Heart right ventricle (tissue), 16 donors: ENCODE measurements at regions not wholly inside any gene's neighbourhood (a gene's known extent, or its start where the extent isn't known, plus 50 kb on each side); places are given as distances from the start of the nearest gene placed in this dataset.

Experiments
- ATAC-seq, 8 donors: fragments of 200-7000 bp; cut with Tn5 transposase; one replicate each; pipeline ENCODE4 v1.9.1; 2020; ENCODE audit warnings: mild to moderate bottlenecking in 8 of 8, moderate library complexity in 8 of 8, moderate number of reproducible peaks in 1 of 8
- DNase-seq, 2 donors: peaks; one replicate each; pipeline ENCODE4 v3.0.0-alpha.2; 2020
- H3K27ac ChIP-seq, 10 donors: fragments of 200-600 bp; sonication (generic) in 2 of 10; one replicate each; pipeline versions ENCODE4 v1.5.0 to v1.8.0; 2020 to 2022; ENCODE audit warnings: mild to moderate bottlenecking in 3 of 10
- H3K27me3 ChIP-seq, 7 donors: fragments of 200-600 bp; one replicate each; pipeline ENCODE4 v1.8.0; 2021 to 2022; ENCODE audit warnings: mild to moderate bottlenecking in 2 of 7
- H3K36me3 ChIP-seq, 9 donors: fragments of 200-600 bp; sonication (generic) in 1 of 9; one replicate each; pipeline versions ENCODE4 v1.5.0 to v1.8.0; 2020 to 2022; ENCODE audit warnings: mild to moderate bottlenecking in 2 of 9
- H3K4me1 ChIP-seq, 9 donors: fragments of 200-600 bp; sonication (generic) in 1 of 9; one replicate each; pipeline versions ENCODE4 v1.5.0 to v1.8.0; 2020 to 2022; ENCODE audit warnings: mild to moderate bottlenecking in 4 of 9
- H3K4me3 ChIP-seq, 10 donors: fragments of 200-600 bp; sonication (generic) in 2 of 10; one replicate each; pipeline versions ENCODE4 v1.5.0 to v1.8.0; 2020 to 2022; ENCODE audit warnings: mild to moderate bottlenecking in 7 of 10, moderate library complexity in 2 of 10
- H3K9me3 ChIP-seq, 11 donors: fragments of 200-600 bp in 10 of 11; sonication (generic) in 2 of 11; one replicate each; pipeline versions ENCODE4 v1.5.0 to v1.8.0; 2013 to 2022; ENCODE audit warnings: mild to moderate bottlenecking in 2 of 11, control low read depth in 1 of 11, moderate library complexity in 1 of 11
- CTCF ChIP-seq, 9 donors: fragments of 200-600 bp; sonication (generic) in 2 of 9; IDR thresholded peaks; one replicate each; pipeline versions ENCODE4 v1.5.0 to v1.8.0; 2021 to 2022; ENCODE audit warnings: antibody characterized with exemption in 9 of 9, mild to moderate bottlenecking in 5 of 9, moderate library complexity in 1 of 9
- WGBS, 2 donors: extraction: QIAGEN DNeasy Blood & Tissue Kit; methylation state at CpG; one replicate each; pipeline ENCODE4 v1.1.7; 2013; ENCODE audit warnings: inconsistent platforms in 1 of 2; 5-methylcytosine and 5-hydroxymethylcytosine counted together
- intact Hi-C, 10 donors: fragments of 100-400 bp; cut with DNase I; formaldehyde crosslinking; loops; one replicate each; pipeline versions ENCODE4 v1.11.1 to v1.14.2; 2022
- donor health status: Arrhythmogenic right ventricular cardiomyopathy.
- donor health status: ischemic (EF 13 %, LVEDD 7.1; RV severe dilation, severe dysfunction).
- donor health status: healthy with polysubstance abuse.
- donor health status: DM: no; HTN: yes; CAD: no.
- donor health status: DM: no; HTN: no; CAD: no.
- donor health status: ischemic (EF 25% LVEDD 6.9; RV normal size, moderate dysfunction).
- donor health status: ischemic (EF 25% LVEDD 5.7; RV mildly dilated, moderate dysfunction).
- donor health status: healthy.
- donor health status: DM: yes; HTN: yes; CAD: no.
- donor health status: Ischemic cardiomyopathy.
- donor health status: ischemic (EF 35%, LVEDD 5.7; RV mildly dilated, moderate dysfunction).
- donor health status: nonischemic (EF 11% LVEDD 7.7; RV severe dilation, severe dysfunction).
- donor health status: DM: yes; HTN: yes; CAD: no.
- donor health status: PGD.
- donor health status: ischemic (EF 29% LVEDD 5.4; RV normal size, mild dysfunction).
- donor health status: nonischemic (EF 23%, LVEDD 6.1; RV moderate dilation, normal function).

- no peak for TF ChIP-seq CTCF (IDR thresholded peaks at IDR 0.05)
- no peak overlapping the region for H3K4me3 ChIP-seq
- H3K4me1 ChIP-seq, result peaks cover 0 to 7% (median 0%) of the 10 kb centered on the region in 9 donors
- no peaks in the 10 kb centered on the region for H3K36me3 ChIP-seq
- H3K27ac ChIP-seq, result no peak overlapping the region
- intact Hi-C loops, result no loop called here
- H3K27me3 ChIP-seq, result peaks cover 0 to 12% (median 0%) of the 10 kb centered on the region in 7 donors
- ATAC-seq (no peak), DNase-seq (no peak)
- WGBS, 2 donors, result 85 to 89% methylated on average over 11 of the region's 11 CpGs
- H3K9me3 ChIP-seq, result no peaks in the 10 kb centered on the region
Observed at GRCh38 chr2:100641125-100641435, 78.3 kb downstream of the PDCL3 start.

- ATAC-seq (no peak), DNase-seq (no peak)
- Histone ChIP-seq H3K4me1 (peaks cover 0 to 7% (median 0%) of the 10 kb centered on the region in 9 donors), H3K27me3 (peaks cover 0 to 12% (median 0%) of the 10 kb centered on the region in 7 donors), H3K4me3 (no peak overlapping the region), H3K36me3 (no peaks in the 10 kb centered on the region), H3K9me3 (no peaks in the 10 kb centered on the region), H3K27ac (no peak overlapping the region)
- TF ChIP-seq CTCF (IDR thresholded peaks at IDR 0.05), result no peak
- 86 to 87% methylated on average over 8 of the region's 8 CpGs for WGBS, 2 donors
- intact Hi-C loops, result no loop called here
Observed at GRCh38 chr2:100642425-100642824, 79.6 kb downstream of the PDCL3 start.

- ATAC-seq (no peak), DNase-seq (no peak)
- no peak for TF ChIP-seq CTCF (IDR thresholded peaks at IDR 0.05)
- Histone ChIP-seq H3K4me3 (no peak overlapping the region), H3K36me3 (no peaks in the 10 kb centered on the region), H3K9me3 (peaks cover 0 to 10% (median 0%) of the 10 kb centered on the region in 11 donors), H3K4me1 (peaks cover 0 to 7% (median 0%) of the 10 kb centered on the region in 9 donors), H3K27me3 (peaks cover 0 to 5% (median 0%) of the 10 kb centered on the region in 7 donors), H3K27ac (no peak overlapping the region)
- 77 to 92% methylated on average over 3 of the region's 3 CpGs for WGBS, 2 donors
- intact Hi-C loops, result no loop called here
Observed at GRCh38 chr2:100643467-100643866, 80.7 kb downstream of the PDCL3 start.

- H3K9me3 ChIP-seq, result peaks cover 0 to 12% (median 0%) of the 10 kb centered on the region in 11 donors
- peaks cover 0 to 7% (median 0%) of the 10 kb centered on the region in 9 donors for H3K4me1 ChIP-seq
- H3K4me3 ChIP-seq, result no peak overlapping the region
- intact Hi-C loops, result no loop called here
- no peak overlapping the region for H3K27ac ChIP-seq
- ATAC-seq, result no peak
- WGBS, 2 donors, result 74 to 76% methylated on average over 6 of the region's 6 CpGs
- peaks cover 0 to under 1% (median 0%) of the 10 kb centered on the region in 7 donors for H3K27me3 ChIP-seq
- no peak for TF ChIP-seq CTCF (IDR thresholded peaks at IDR 0.05)
- H3K36me3 ChIP-seq, result no peaks in the 10 kb centered on the region
- no peak for DNase-seq
Observed at GRCh38 chr2:100643906-100644501, 81.2 kb downstream of the PDCL3 start.
